Activated T-helper 17 cell treated with anti-CD3 and anti-CD28 coated beads, Interleukin-2, amount 50 U/mL, for 72 hours (primary cell): ENCODE measurements at regions not wholly inside any gene's neighbourhood (a gene's known extent, or its start where the extent isn't known, plus 50 kb on each side); places are given as distances from the start of the nearest gene placed in this dataset.
"Not testable (repeated sequence)": the region's sequence is repeated elsewhere in the genome, so short reads cannot be mapped to it uniquely, and the experiment has no call there.

ENCODE experiments used
- ATAC-seq: fragments of 150-1000 bp; cut with Tn5 transposase; replicated peaks from 2 replicates; pipeline ENCODE4 v1.10.0; 2021; ENCODE audit warnings: mild to moderate bottlenecking, moderate library complexity
- H3K27ac Mint-ChIP-seq: one replicate; pipeline ENCODE4 v1.8.0; 2022; ENCODE audit warnings: mixed read lengths
- H3K27me3 Mint-ChIP-seq: one replicate; pipeline ENCODE4 v1.8.0; 2022; ENCODE audit warnings: mixed read lengths
- H3K36me3 Mint-ChIP-seq: one replicate; pipeline ENCODE4 v1.8.0; 2022; ENCODE audit warnings: low read depth, mild to moderate bottlenecking, mixed read lengths
- H3K4me1 Mint-ChIP-seq: one replicate; pipeline ENCODE4 v1.8.0; 2022; ENCODE audit warnings: mixed read lengths
- H3K4me3 Mint-ChIP-seq: one replicate; pipeline ENCODE4 v1.8.0; 2022; ENCODE audit warnings: mild to moderate bottlenecking, mixed read lengths
- H3K9me3 Mint-ChIP-seq: one replicate; pipeline ENCODE4 v1.8.0; 2022; ENCODE audit warnings: mixed read lengths

DNA sequence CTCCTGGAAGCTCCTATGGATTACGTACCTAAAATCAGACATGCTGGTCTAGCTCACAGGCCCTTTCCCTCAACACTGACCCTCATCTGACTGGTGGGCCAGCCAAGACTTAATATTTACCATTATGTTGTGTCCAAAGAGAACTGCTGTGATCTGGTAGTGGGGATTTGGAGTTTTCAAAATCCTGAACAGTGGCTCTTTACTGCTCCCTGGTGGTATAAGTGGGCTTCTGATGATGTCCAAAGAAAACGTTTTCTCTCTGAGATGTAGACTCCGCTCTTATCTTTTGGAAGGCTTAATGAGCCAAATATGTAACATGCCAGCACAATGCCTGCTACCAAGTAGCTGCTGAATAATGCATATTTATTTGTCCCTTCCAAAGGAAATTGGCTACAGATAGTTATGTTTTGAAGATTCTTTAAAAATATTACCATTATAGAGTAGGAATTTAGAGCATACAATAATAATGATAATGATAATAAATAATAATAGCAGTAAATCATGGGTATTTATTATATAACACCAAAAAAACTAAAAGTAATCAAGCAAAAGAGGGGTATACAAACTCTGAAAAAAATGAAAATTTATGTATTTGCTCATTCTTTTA, 406.6 kb upstream of the TNC start:
- H3K27me3 Mint-ChIP-seq, result peaks cover 17% of the 10 kb centered on the region
- no peaks in the 10 kb centered on the region for H3K9me3 Mint-ChIP-seq
- no peaks in the 10 kb centered on the region for H3K36me3 Mint-ChIP-seq
- H3K4me3 Mint-ChIP-seq, result no peak overlapping the region
- no peak overlapping the region for H3K27ac Mint-ChIP-seq
- ATAC-seq, result no peak
- H3K4me1 Mint-ChIP-seq, result no peaks in the 10 kb centered on the region

DNA sequence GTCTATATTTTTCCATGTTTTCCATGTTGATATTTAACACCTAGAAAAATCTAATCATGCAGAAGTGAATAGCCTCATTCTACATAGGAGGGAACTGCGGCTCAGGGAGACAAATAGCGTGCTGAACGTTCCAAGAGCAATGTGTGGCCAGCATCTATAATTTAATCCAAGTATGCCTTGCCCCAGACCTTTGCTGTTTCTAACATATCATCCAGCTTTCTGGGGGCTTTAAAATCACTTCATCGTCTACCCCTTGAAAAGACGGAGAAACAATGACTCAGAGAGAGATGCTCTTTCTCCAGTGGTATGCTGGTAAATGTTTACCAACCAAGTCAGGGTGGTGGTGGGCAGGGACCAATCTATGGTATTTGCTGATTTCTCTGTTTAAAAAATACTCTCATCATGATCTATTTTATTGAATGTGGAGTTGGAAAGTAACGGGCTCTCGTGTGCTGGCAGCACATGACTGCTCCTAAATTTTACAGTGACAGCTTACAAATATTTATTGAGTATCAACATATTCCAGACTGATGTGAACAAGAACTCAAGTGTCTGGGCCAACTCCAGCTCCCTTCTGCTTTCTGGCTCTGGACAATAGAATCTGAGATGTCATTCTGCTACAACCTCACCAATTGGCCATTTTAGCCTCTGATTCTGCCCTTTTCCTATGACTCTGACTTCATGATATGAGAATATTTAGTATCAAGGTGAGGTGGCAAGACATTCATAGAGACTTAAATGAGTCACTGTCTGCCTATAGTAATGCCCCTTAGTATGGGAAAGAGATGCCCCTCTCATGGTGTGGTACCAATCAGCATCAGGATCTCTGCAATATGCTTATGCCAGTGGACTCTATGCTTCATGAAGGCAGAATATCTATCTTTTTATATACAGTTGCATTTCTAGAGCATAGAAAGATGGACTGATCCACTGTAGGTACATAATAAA, 407.4 kb upstream of the TNC start:
- no peak overlapping the region for H3K27ac Mint-ChIP-seq
- peaks cover 25% of the 10 kb centered on the region for H3K27me3 Mint-ChIP-seq
- peak; percentile 28 for ATAC-seq
- H3K9me3 Mint-ChIP-seq, result no peaks in the 10 kb centered on the region
- no peaks in the 10 kb centered on the region for H3K4me1 Mint-ChIP-seq
- no peak overlapping the region for H3K4me3 Mint-ChIP-seq
- H3K36me3 Mint-ChIP-seq, result no peaks in the 10 kb centered on the region

DNA sequence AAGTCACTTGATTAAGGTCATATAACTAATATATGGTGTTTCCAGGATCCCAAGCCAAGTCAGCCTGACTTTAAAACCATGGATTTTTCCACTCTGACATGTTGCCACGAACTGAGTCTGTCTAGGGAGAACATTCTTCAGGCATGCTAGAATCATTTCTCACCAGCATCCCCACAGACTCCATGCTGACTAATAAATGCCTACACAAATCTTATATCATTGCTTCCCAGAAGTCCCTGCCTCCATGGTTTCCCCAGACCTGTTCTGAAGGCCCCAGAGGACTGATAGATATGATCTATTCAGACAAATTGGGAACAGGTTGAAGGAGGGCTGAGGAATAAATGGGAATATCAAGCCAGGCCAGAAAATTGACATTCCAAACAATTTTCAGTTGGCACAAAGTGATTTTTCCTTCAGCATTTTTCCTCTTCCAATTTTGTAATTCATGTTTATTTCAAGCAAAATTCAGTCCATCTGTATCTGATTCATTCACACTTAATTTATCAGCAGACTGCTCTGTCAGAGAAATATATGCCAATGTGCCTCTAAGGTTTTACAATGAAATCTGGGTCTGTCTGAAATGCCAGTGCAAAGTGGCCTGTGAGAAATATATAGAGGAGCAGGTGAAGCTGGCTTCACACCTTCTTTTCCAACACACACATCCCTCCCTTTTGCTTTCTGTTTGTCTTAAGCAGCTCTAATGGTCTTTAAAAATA, 413.6 kb upstream of the TNC start:
- Mint-ChIP-seq H3K9me3 (no peaks in the 10 kb centered on the region), H3K36me3 (no peaks in the 10 kb centered on the region), H3K4me1 (no peaks in the 10 kb centered on the region), H3K4me3 (no peak overlapping the region), H3K27me3 (peaks cover 28% of the 10 kb centered on the region), H3K27ac (no peak overlapping the region)
- no peak for ATAC-seq

DNA sequence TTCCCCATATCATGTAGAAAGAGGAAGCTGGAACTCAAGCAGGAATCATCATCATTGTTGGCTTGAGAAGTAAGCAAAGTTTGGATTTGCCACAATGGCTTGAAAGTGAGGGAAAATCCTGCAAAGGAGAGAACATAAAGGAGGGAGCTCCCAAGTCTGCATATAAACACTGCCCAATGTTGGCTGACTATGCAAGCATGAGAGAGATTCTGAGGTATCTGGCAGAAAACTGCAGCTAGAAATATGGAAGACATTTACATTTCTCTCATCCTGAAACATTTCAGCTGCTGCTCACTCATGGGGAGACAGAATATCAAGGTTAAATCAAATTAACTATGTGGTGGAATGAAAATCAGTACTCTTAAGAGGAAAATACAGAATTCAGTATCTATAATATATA, 415.6 kb upstream of the TNC start:
- H3K4me3 Mint-ChIP-seq, result no peak overlapping the region
- H3K27ac Mint-ChIP-seq, result no peak overlapping the region
- H3K9me3 Mint-ChIP-seq, result no peaks in the 10 kb centered on the region
- H3K4me1 Mint-ChIP-seq, result no peaks in the 10 kb centered on the region
- ATAC-seq, result no peak
- H3K36me3 Mint-ChIP-seq, result no peaks in the 10 kb centered on the region
- peaks cover 28% of the 10 kb centered on the region for H3K27me3 Mint-ChIP-seq

DNA sequence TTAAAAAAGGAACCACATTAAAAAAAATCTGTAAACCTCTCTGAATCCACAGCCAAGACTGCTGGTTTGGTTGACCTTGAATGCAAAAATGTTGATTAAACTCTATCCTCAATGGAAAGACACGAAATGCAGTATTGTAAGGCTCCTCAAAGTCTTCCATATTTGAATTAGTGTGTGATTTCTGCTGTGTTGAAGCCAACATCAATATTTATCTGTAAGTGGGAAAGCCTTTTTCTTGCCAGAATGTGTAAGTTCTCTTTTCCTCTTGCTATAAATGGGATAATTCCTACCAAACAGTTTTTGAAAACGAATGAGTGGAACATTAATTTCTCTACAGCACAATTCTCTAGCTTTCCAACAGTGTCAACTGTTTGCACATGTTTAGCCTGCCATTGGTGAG, 422.1 kb upstream of the TNC start:
- H3K9me3 Mint-ChIP-seq, result no peaks in the 10 kb centered on the region

DNA sequence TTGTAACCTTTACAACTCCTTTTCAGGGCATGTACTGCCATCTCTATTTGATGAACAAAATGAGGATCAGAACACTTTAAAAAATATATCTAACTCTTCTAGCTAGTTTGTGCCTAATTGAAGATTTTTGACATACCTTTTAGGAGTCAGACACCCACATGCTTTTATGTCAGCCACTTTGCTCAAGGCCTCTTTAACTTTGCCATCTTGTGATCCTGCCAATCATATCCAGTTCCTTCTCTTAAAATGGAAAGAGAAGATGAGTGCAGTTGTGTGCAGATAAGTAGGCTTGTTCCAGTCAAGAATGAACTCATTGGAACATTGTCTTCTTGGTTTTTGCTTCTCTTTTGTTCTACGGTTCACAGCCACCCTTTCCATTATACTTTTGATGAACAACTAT, 425.6 kb upstream of the TNC start:
- Mint-ChIP-seq H3K4me1 (no peaks in the 10 kb centered on the region), H3K27ac (no peak overlapping the region), H3K27me3 (peaks cover 13% of the 10 kb centered on the region), H3K4me3 (no peak overlapping the region), H3K36me3 (no peaks in the 10 kb centered on the region), H3K9me3 (no peaks in the 10 kb centered on the region)
- no peak for ATAC-seq

More for the DNA sequence above, 422.1 kb upstream of the TNC start:
- Mint-ChIP-seq H3K27me3 (peaks cover 8% of the 10 kb centered on the region), H3K4me1 (no peaks in the 10 kb centered on the region), H3K4me3 (no peak overlapping the region), H3K27ac (no peak overlapping the region), H3K36me3 (no peaks in the 10 kb centered on the region)
- ATAC-seq, result no peak

DNA sequence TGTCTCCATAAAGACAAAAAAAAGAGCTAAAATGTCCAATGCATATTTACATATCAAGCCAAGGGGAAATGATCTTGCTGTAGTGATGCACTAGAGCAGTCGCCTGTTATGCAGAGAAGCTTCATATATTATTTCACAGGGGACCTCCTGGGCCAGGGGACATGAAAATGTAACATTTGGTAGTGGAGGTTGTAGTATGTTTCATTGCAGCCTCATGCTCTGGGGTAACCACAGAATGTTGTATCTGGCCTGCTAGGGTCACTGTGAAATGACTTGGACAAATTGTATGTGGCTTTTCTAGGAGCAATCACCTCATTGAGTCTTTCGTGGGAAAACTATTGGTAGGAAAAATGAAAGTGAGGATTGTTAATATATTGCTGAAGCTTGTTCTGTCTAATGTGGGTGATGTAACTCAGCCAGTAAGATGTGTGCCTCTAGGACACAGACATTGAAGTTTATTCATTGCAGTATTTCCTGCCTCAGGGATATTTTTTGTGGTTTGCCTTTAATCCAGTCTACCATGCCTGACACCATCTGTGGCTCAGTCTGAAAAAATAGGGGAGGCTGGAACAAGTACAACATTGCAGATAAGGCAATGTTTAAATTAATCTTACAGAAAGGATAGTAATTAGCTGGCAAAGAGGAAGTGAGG, 430.8 kb upstream of the TNC start:
- peaks cover 17% of the 10 kb centered on the region for H3K27me3 Mint-ChIP-seq
- H3K4me3 Mint-ChIP-seq, result no peak overlapping the region
- no peaks in the 10 kb centered on the region for H3K36me3 Mint-ChIP-seq
- no peak for ATAC-seq
- no peaks in the 10 kb centered on the region for H3K9me3 Mint-ChIP-seq
- no peaks in the 10 kb centered on the region for H3K4me1 Mint-ChIP-seq
- no peak overlapping the region for H3K27ac Mint-ChIP-seq

DNA sequence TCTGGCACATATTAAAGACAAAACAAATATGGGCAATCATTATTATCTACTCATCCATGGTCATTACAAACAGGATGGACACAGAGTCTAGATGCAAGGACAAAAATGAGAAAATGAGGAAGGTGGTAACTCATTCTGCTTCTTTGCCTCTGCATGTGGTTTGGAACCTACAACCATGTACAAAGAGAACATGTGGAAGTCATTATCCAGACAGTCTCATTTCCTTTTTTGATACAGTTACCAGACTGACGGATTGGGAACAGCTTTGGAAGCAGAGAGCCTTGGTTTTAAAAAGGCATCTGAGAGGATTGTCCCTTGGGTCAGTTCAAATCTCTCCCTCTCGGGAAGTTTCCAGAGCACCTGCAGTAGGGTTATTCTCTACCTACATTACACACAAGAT, 433.4 kb upstream of the TNC start:
- Mint-ChIP-seq H3K4me3 (no peak overlapping the region), H3K9me3 (peaks cover 8% of the 10 kb centered on the region), H3K27ac (no peak overlapping the region), H3K36me3 (no peaks in the 10 kb centered on the region), H3K4me1 (no peaks in the 10 kb centered on the region), H3K27me3 (peaks cover 18% of the 10 kb centered on the region)
- no peak for ATAC-seq

DNA sequence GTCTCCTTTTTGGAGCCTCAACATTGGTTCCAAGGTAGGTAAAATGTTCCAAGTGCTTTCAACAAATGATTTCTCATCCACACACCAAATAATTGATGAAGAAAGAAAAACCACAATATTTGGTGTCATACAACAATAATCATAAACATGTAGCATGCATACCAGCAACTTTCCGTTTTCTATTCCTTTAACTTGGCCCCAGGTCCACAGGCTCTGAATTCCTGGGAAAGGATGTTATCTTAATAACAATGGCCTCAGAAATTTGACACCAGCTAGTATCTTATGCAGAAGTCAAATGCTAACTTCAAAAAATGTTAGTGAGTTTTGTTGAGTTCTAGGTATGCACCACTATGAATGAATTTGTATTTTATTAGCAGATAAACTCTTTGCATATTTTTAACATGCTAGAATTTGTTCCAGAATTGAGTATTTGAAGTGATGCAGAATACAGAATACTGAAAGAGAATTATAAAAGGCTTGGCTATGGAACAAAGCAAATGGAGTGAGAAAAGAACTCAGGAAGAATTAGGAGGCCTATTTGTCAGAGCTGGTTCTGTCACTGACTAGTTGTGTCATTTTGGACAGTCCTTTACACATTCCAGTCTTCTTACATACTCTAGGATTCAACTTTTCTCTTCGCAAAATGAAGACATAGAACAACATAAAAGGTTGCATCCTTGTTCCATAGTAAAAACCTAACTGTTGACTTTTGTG, 435.3 kb upstream of the TNC start:
- no peaks in the 10 kb centered on the region for H3K36me3 Mint-ChIP-seq
- no peak for ATAC-seq
- peaks cover 8% of the 10 kb centered on the region for H3K9me3 Mint-ChIP-seq
- no peak overlapping the region for H3K4me3 Mint-ChIP-seq
- no peaks in the 10 kb centered on the region for H3K4me1 Mint-ChIP-seq
- H3K27me3 Mint-ChIP-seq, result peaks cover 14% of the 10 kb centered on the region
- no peak overlapping the region for H3K27ac Mint-ChIP-seq

DNA sequence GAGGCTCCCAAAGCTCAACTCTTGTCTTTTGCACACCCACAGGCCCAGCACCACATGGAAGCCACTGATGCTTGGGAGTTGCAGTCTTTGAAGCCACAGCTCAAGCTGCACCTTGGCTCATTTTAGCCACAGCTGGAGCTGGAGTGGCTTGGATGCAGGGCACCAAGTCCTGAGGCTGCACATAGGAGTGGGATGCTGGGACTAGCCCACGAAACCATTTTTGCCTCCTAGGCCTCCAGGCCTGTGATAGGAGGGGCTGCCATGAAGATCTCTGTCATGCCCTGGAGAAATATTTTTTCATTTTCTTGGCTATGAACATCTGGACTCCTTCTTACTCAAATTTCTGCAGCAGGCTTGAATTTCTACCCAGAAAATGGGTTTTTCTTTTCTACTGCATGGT, 438.5 kb upstream of the TNC start:
- Mint-ChIP-seq H3K4me3 (no peak overlapping the region), H3K27ac (no peak overlapping the region), H3K36me3 (no peaks in the 10 kb centered on the region), H3K27me3 (peaks cover 13% of the 10 kb centered on the region), H3K9me3 (peaks cover 8% of the 10 kb centered on the region), H3K4me1 (no peaks in the 10 kb centered on the region)
- ATAC-seq, result no peak

DNA sequence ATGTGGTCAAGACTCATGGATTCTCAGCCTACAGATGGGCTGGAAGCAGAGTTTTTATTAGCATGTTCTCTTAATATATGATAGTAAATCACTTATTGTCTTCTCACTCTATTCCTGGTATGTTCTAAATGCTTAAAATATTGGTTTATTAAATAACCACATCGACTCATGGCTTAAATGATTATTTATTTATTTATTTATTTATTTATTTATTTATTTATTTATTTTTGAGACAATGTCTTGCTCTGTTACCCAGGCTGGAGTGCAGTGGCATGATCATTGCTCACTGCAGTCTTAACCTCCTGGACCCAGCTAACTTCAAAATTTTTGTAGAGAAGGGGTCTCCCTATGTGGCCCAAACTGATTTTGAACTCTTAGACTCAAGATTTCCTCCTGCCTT, 457.2 kb upstream of the TNC start:
- H3K36me3 Mint-ChIP-seq, result no peaks in the 10 kb centered on the region
- no peak overlapping the region for H3K27ac Mint-ChIP-seq
- H3K27me3 Mint-ChIP-seq, result peaks cover 22% of the 10 kb centered on the region
- H3K9me3 Mint-ChIP-seq, result no peaks in the 10 kb centered on the region
- ATAC-seq, result no peak
- H3K4me3 Mint-ChIP-seq, result no peak overlapping the region
- no peaks in the 10 kb centered on the region for H3K4me1 Mint-ChIP-seq

DNA sequence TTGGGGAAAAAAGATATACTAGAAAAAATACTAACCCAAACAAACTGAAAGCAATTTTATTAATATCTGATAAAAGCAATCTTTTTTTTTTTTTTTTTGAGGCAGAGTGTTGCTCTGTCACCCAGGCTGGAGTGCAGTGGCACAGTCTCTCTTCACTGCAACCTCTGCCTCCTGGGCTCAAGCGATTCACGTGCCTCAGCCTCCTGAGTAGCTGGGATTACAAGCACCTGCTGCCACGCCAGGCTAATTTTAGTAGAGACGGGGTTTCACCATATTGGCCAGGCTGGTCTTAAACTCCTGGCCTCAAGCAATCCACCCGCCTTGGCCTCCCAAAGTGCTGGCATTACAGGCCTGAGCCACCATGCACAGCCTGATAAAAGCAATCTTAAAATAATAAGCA, 467.5 kb upstream of the TNC start:
- peaks cover 16% of the 10 kb centered on the region for H3K27me3 Mint-ChIP-seq
- not testable (repeated sequence) for H3K36me3 Mint-ChIP-seq, H3K4me3 Mint-ChIP-seq, H3K9me3 Mint-ChIP-seq, H3K4me1 Mint-ChIP-seq, H3K27ac Mint-ChIP-seq, ATAC-seq

DNA sequence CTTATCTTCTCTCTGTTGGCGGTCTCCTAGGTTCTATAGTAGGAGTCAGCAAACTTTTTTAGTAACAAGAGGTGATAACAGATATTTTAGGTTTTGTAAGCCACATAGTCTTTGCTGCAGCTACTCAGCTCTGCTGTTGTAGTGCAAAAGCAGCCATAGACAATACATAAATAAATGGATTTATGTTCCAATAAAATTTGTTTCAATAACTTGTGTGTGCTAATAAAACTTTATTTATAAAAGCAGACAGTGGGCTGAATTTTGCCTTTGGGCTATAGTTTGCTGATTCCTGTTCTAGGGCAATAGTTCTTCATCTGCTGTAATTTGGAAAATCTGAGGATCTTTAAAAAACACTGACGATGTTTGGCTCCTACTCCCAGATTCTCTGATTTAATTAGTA, 469.4 kb upstream of the TNC start:
- Mint-ChIP-seq H3K27ac (no peak overlapping the region), H3K4me1 (no peaks in the 10 kb centered on the region), H3K36me3 (no peaks in the 10 kb centered on the region), H3K9me3 (no peaks in the 10 kb centered on the region), H3K27me3 (peaks cover 9% of the 10 kb centered on the region), H3K4me3 (no peak overlapping the region)
- ATAC-seq, result no peak

DNA sequence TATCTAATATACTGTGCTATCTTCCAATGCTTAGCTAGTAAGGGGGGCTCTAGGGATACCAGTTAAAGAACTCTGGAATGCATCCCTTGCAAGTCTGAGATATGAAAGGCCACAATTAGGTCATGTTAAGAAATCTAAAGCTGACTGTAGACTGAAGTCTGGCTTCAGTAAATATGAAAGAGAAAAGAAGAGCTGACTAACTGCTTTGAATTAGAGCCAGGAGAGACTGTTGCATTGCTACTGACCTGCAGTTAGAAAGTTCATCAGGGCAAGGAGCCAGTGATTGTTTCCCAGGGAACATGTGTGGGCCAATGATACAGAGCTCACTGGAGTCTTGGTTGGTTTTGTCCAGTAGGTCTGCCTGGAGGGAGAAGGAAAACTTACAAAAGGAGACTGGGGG, 472.1 kb upstream of the TNC start:
- Mint-ChIP-seq H3K9me3 (no peaks in the 10 kb centered on the region), H3K4me3 (no peak overlapping the region), H3K4me1 (no peaks in the 10 kb centered on the region), H3K27ac (no peak overlapping the region), H3K36me3 (no peaks in the 10 kb centered on the region), H3K27me3 (peaks cover 13% of the 10 kb centered on the region)
- no peak for ATAC-seq
